ES-I3 (cell line): ENCODE measurements at regions not wholly inside any gene's neighbourhood (a gene's known extent, or its start where the extent isn't known, plus 50 kb on each side); places are given as distances from the start of the nearest gene placed in this dataset.

ENCODE experiments used
- H3K36me3 ChIP-seq: 2 replicates; pipeline ENCODE4 v1.6.1; 2013; ENCODE audit warnings: mild to moderate bottlenecking, low read length, control low read depth, moderate library complexity; ENCODE audit not compliant: insufficient read depth
- H3K4me1 ChIP-seq: 2 replicates; pipeline ENCODE4 v1.6.1; 2013; ENCODE audit warnings: mild to moderate bottlenecking, control low read depth, low read length; ENCODE audit not compliant: insufficient read depth
- H3K9ac ChIP-seq: 2 replicates; pipeline ENCODE4 v1.6.1; 2013; ENCODE audit warnings: low read depth, mild to moderate bottlenecking, low read length, moderate library complexity
- H3K9me3 ChIP-seq: 2 replicates; pipeline ENCODE4 v1.6.1; 2013; ENCODE audit warnings: mild to moderate bottlenecking, low read length, moderate library complexity; ENCODE audit not compliant: control insufficient read depth, insufficient read depth

- H3K9ac ChIP-seq, result no peak overlapping the region
- H3K9me3 ChIP-seq, result no peaks in the 10 kb centered on the region; the same call in 1 of the 2 replicates
- no peaks in the 10 kb centered on the region for H3K4me1 ChIP-seq
- no peaks in the 10 kb centered on the region for H3K36me3 ChIP-seq
These were observed 272.4 kb upstream of the RTL1 start for GRCh38 chr14:101175731-101176534.

GRCh38 chr14:101176535-101177205, 273.1 kb upstream of the RTL1 start:
- Histone ChIP-seq H3K9ac (no peak overlapping the region), H3K9me3 (no peaks in the 10 kb centered on the region; the same call in 1 of the 2 replicates), H3K36me3 (no peaks in the 10 kb centered on the region), H3K4me1 (no peaks in the 10 kb centered on the region)

- no peaks in the 10 kb centered on the region; the same call in 1 of the 2 replicates for H3K9me3 ChIP-seq
- no peaks in the 10 kb centered on the region for H3K36me3 ChIP-seq
- no peak overlapping the region for H3K9ac ChIP-seq
- H3K4me1 ChIP-seq, result no peaks in the 10 kb centered on the region
These were observed 273.9 kb upstream of the RTL1 start for GRCh38 chr14:101177301-101177971.

GRCh38 chr14:101178184-101179072, 274.9 kb upstream of the RTL1 start:
- Histone ChIP-seq H3K4me1 (no peaks in the 10 kb centered on the region; the same call in 1 of the 2 replicates), H3K9me3 (no peaks in the 10 kb centered on the region; the same call in 1 of the 2 replicates), H3K9ac (no peak overlapping the region), H3K36me3 (no peaks in the 10 kb centered on the region)

- Histone ChIP-seq H3K9ac (no peak overlapping the region), H3K36me3 (no peaks in the 10 kb centered on the region), H3K9me3 (no peaks in the 10 kb centered on the region; the same call in 1 of the 2 replicates), H3K4me1 (no peaks in the 10 kb centered on the region; the same call in 1 of the 2 replicates)
These were observed 276.2 kb upstream of the RTL1 start for GRCh38 chr14:101179691-101180211.

- H3K9me3 ChIP-seq, result no peaks in the 10 kb centered on the region; the same call in 1 of the 2 replicates
These were observed 278.2 kb upstream of the RTL1 start for GRCh38 chr14:101181446-101182313.

GRCh38 chr14:101182476-101182875, 279.0 kb upstream of the RTL1 start:
- no peaks in the 10 kb centered on the region; the same call in 1 of the 2 replicates for H3K4me1 ChIP-seq
- no peak overlapping the region for H3K9ac ChIP-seq
- H3K9me3 ChIP-seq, result no peaks in the 10 kb centered on the region; the same call in 1 of the 2 replicates
- H3K36me3 ChIP-seq, result no peaks in the 10 kb centered on the region

More at GRCh38 chr14:101181446-101182313, 278.2 kb upstream of the RTL1 start:
- Histone ChIP-seq H3K9ac (no peak overlapping the region), H3K36me3 (no peaks in the 10 kb centered on the region), H3K4me1 (no peaks in the 10 kb centered on the region; the same call in 1 of the 2 replicates)

GRCh38 chr14:101183376-101184103, 280.0 kb upstream of the RTL1 start:
- Histone ChIP-seq H3K9me3 (no peaks in the 10 kb centered on the region; the same call in 1 of the 2 replicates), H3K36me3 (0 out of 2 replicates have a peak, but pooled peaks cover 1% of the 10 kb centered on the region), H3K9ac (no peak overlapping the region), H3K4me1 (no peaks in the 10 kb centered on the region; the same call in 1 of the 2 replicates)

- no peaks in the 10 kb centered on the region; the same call in 1 of the 2 replicates for H3K9me3 ChIP-seq
- H3K9ac ChIP-seq, result no peak overlapping the region
- no peaks in the 10 kb centered on the region; the same call in 1 of the 2 replicates for H3K4me1 ChIP-seq
- H3K36me3 ChIP-seq, result 0 out of 2 replicates have a peak, but pooled peaks cover 2% of the 10 kb centered on the region
These were observed 280.6 kb upstream of the RTL1 start for GRCh38 chr14:101184104-101184455.

- no peaks in the 10 kb centered on the region; the same call in 1 of the 2 replicates for H3K9me3 ChIP-seq
- H3K4me1 ChIP-seq, result no peaks in the 10 kb centered on the region; the same call in 1 of the 2 replicates
These were observed 281.1 kb upstream of the RTL1 start for GRCh38 chr14:101184572-101184971.

GRCh38 chr14:101185073-101185835, 281.7 kb upstream of the RTL1 start:
- no peaks in the 10 kb centered on the region; the same call in 1 of the 2 replicates for H3K4me1 ChIP-seq
- H3K36me3 ChIP-seq, result 0 out of 2 replicates have a peak, but pooled peaks cover 2% of the 10 kb centered on the region
- H3K9me3 ChIP-seq, result no peaks in the 10 kb centered on the region
- H3K9ac ChIP-seq, result no peak overlapping the region

More at GRCh38 chr14:101184572-101184971, 281.1 kb upstream of the RTL1 start:
- Histone ChIP-seq H3K9ac (no peak overlapping the region), H3K36me3 (0 out of 2 replicates have a peak, but pooled peaks cover 2% of the 10 kb centered on the region)
